ENCODE measurements at regions not wholly inside any gene's neighbourhood (a gene's known extent, or its start where the extent isn't known, plus 50 kb on each side); places are given as distances from the start of the nearest gene placed in this dataset.

DNA sequence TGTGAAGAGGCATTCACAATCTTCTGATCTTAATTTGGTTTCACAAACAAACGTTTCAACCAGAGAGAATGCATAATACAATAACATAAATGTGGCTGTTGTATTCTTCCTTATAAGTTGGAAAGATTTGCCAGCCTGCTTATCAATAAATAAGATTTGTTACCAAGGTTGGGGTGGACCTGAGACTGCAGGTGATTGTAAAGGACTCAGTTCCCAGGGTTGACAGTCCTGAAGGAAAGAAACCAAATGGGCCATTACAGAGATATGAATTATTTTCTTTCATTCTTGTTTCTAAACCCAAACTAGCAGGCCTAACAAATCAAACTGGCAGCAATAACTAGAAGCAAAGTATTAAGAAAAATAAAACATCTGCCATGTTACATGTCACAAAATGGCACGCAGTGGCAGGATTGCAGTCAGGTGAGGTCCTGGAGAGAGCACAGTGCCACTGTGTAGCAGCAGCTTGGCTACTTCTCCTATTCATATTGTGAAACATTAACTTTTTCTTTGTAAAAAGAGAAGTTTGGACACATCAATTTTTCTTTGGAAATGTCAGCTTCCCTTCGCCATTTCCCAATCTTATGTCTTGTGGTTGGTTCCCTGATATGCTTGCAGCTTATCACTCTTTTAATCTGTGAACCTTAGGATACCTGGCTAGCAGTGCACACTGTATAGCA, 133.8 kb upstream of the EMCN start:
- WGBS, 2 donors, result 58 to 77% methylated on average over 3 of the region's 3 CpGs

GRCh38 chr4:100649417-100649816, 131.6 kb upstream of the EMCN start:
- no peak overlapping the region for H3K4me3 ChIP-seq (ENCODE audit: low read depth in 1 of 2, low read length in 2 of 2)
- no peak overlapping the region for H3K27ac ChIP-seq (ENCODE audit: low read depth in 2 of 2, low read length in 1 of 2)
- no peaks in the 10 kb centered on the region for H3K9me3 ChIP-seq (ENCODE audit: control insufficient read depth in 2 of 2, insufficient read depth in 1 of 2, low read depth in 1 of 2, low read length in 1 of 2)
- H3K36me3 ChIP-seq (ENCODE audit: control insufficient read depth in 2 of 2, insufficient read depth in 2 of 2, low read length in 1 of 2), result no peaks in the 10 kb centered on the region
- H3K4me1 ChIP-seq (ENCODE audit: control insufficient read depth in 2 of 2, insufficient read depth in 2 of 2, low read length in 1 of 2), result no peaks in the 10 kb centered on the region
- WGBS, 2 donors, result 74 to 79% methylated on average over 1 of the region's 1 CpG
- H3K27me3 ChIP-seq (ENCODE audit: control insufficient read depth in 1 of 2, insufficient read depth in 2 of 2, low read length in 2 of 2), result no peaks in the 10 kb centered on the region

More for the DNA sequence above, 133.8 kb upstream of the EMCN start:
- H3K36me3 ChIP-seq (ENCODE audit: control insufficient read depth in 2 of 2, insufficient read depth in 2 of 2, low read length in 1 of 2), result no peaks in the 10 kb centered on the region
- H3K27me3 ChIP-seq (ENCODE audit: control insufficient read depth in 1 of 2, insufficient read depth in 2 of 2, low read length in 2 of 2), result no peaks in the 10 kb centered on the region
- H3K4me3 ChIP-seq (ENCODE audit: low read depth in 1 of 2, low read length in 2 of 2), result no peak overlapping the region
- no peak overlapping the region for H3K27ac ChIP-seq (ENCODE audit: low read depth in 2 of 2, low read length in 1 of 2)
- H3K4me1 ChIP-seq (ENCODE audit: control insufficient read depth in 2 of 2, insufficient read depth in 2 of 2, low read length in 1 of 2), result no peaks in the 10 kb centered on the region
- no peaks in the 10 kb centered on the region for H3K9me3 ChIP-seq (ENCODE audit: control insufficient read depth in 2 of 2, insufficient read depth in 1 of 2, low read depth in 1 of 2, low read length in 1 of 2)

GRCh38 chr4:100644150-100644549, 126.3 kb upstream of the EMCN start:
- Histone ChIP-seq H3K9me3 (ENCODE audit: control insufficient read depth in 2 of 2, insufficient read depth in 1 of 2, low read depth in 1 of 2, low read length in 1 of 2) (no peaks in the 10 kb centered on the region), H3K36me3 (ENCODE audit: control insufficient read depth in 2 of 2, insufficient read depth in 2 of 2, low read length in 1 of 2) (no peaks in the 10 kb centered on the region), H3K4me1 (ENCODE audit: control insufficient read depth in 2 of 2, insufficient read depth in 2 of 2, low read length in 1 of 2) (no peaks in the 10 kb centered on the region), H3K4me3 (ENCODE audit: low read depth in 1 of 2, low read length in 2 of 2) (no peak overlapping the region), H3K27me3 (ENCODE audit: control insufficient read depth in 1 of 2, insufficient read depth in 2 of 2, low read length in 2 of 2) (no peaks in the 10 kb centered on the region), H3K27ac (ENCODE audit: low read depth in 2 of 2, low read length in 1 of 2) (no peak overlapping the region)
- WGBS, 2 donors, result 77 to 83% methylated on average over 3 of the region's 3 CpGs

- no peak overlapping the region for H3K4me3 ChIP-seq (ENCODE audit: low read depth in 1 of 2, low read length in 2 of 2)
- H3K27ac ChIP-seq (ENCODE audit: low read depth in 2 of 2, low read length in 1 of 2), result no peak overlapping the region
- H3K27me3 ChIP-seq (ENCODE audit: control insufficient read depth in 1 of 2, insufficient read depth in 2 of 2, low read length in 2 of 2), result no peaks in the 10 kb centered on the region
- no peaks in the 10 kb centered on the region for H3K9me3 ChIP-seq (ENCODE audit: control insufficient read depth in 2 of 2, insufficient read depth in 1 of 2, low read depth in 1 of 2, low read length in 1 of 2)
- no peaks in the 10 kb centered on the region for H3K4me1 ChIP-seq (ENCODE audit: control insufficient read depth in 2 of 2, insufficient read depth in 2 of 2, low read length in 1 of 2)
- no peaks in the 10 kb centered on the region for H3K36me3 ChIP-seq (ENCODE audit: control insufficient read depth in 2 of 2, insufficient read depth in 2 of 2, low read length in 1 of 2)
Measured at GRCh38 chr4:100641336-100641735, 123.5 kb upstream of the EMCN start.

DNA sequence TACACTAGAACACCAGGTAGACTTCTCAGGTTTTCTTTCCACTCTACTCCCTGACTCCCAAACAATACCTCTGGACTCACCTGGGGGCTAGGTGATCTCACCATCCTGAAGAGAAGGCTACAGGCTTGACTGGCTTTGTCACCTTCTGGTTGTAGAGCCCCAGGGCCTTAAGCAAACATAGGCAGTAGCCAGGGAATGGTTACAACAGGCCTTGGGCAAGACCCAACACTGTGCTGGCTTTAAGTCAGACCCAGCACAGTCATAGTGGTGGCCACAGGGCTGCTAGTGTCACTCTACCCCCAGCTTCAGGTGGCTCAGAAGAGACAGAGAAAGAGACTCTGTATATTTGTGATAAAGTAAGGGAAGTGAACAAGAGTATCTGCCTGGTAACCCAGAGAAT, 118.1 kb upstream of the EMCN start:
- H3K36me3 ChIP-seq (ENCODE audit: control insufficient read depth in 2 of 2, insufficient read depth in 2 of 2, low read length in 1 of 2), result no peaks in the 10 kb centered on the region
- H3K4me1 ChIP-seq (ENCODE audit: control insufficient read depth in 2 of 2, insufficient read depth in 2 of 2, low read length in 1 of 2), result no peaks in the 10 kb centered on the region
- no peak overlapping the region for H3K4me3 ChIP-seq (ENCODE audit: low read depth in 1 of 2, low read length in 2 of 2)
- no peak overlapping the region for H3K27ac ChIP-seq (ENCODE audit: low read depth in 2 of 2, low read length in 1 of 2)
- H3K27me3 ChIP-seq (ENCODE audit: control insufficient read depth in 1 of 2, insufficient read depth in 2 of 2, low read length in 2 of 2), result peaks cover 0 to 4% of the 10 kb centered on the region in 2 donors
- H3K9me3 ChIP-seq (ENCODE audit: control insufficient read depth in 2 of 2, insufficient read depth in 1 of 2, low read depth in 1 of 2, low read length in 1 of 2), result no peaks in the 10 kb centered on the region

- H3K27me3 ChIP-seq (ENCODE audit: control insufficient read depth in 1 of 2, insufficient read depth in 2 of 2, low read length in 2 of 2), result peaks cover 0 to 4% of the 10 kb centered on the region in 2 donors
- no peaks in the 10 kb centered on the region for H3K36me3 ChIP-seq (ENCODE audit: control insufficient read depth in 2 of 2, insufficient read depth in 2 of 2, low read length in 1 of 2)
- no peaks in the 10 kb centered on the region for H3K9me3 ChIP-seq (ENCODE audit: control insufficient read depth in 2 of 2, insufficient read depth in 1 of 2, low read depth in 1 of 2, low read length in 1 of 2)
- WGBS, 2 donors, result 88 to 89% methylated on average over 2 of the region's 2 CpGs
- H3K4me1 ChIP-seq (ENCODE audit: control insufficient read depth in 2 of 2, insufficient read depth in 2 of 2, low read length in 1 of 2), result no peaks in the 10 kb centered on the region
- no peak overlapping the region for H3K27ac ChIP-seq (ENCODE audit: low read depth in 2 of 2, low read length in 1 of 2)
- H3K4me3 ChIP-seq (ENCODE audit: low read depth in 1 of 2, low read length in 2 of 2), result no peak overlapping the region
Measured at GRCh38 chr4:100633269-100633668, 115.4 kb upstream of the EMCN start.

- Histone ChIP-seq H3K27ac (ENCODE audit: low read depth in 2 of 2, low read length in 1 of 2) (no peak overlapping the region), H3K27me3 (ENCODE audit: control insufficient read depth in 1 of 2, insufficient read depth in 2 of 2, low read length in 2 of 2) (peaks cover 0 to 4% of the 10 kb centered on the region in 2 donors), H3K4me1 (ENCODE audit: control insufficient read depth in 2 of 2, insufficient read depth in 2 of 2, low read length in 1 of 2) (no peaks in the 10 kb centered on the region), H3K9me3 (ENCODE audit: control insufficient read depth in 2 of 2, insufficient read depth in 1 of 2, low read depth in 1 of 2, low read length in 1 of 2) (no peaks in the 10 kb centered on the region), H3K36me3 (ENCODE audit: control insufficient read depth in 2 of 2, insufficient read depth in 2 of 2, low read length in 1 of 2) (no peaks in the 10 kb centered on the region), H3K4me3 (ENCODE audit: low read depth in 1 of 2, low read length in 2 of 2) (no peak overlapping the region)
- WGBS, 2 donors, result 53 to 54% methylated on average over 2 of the region's 2 CpGs
Measured at GRCh38 chr4:100632163-100632562, 114.3 kb upstream of the EMCN start.

DNA sequence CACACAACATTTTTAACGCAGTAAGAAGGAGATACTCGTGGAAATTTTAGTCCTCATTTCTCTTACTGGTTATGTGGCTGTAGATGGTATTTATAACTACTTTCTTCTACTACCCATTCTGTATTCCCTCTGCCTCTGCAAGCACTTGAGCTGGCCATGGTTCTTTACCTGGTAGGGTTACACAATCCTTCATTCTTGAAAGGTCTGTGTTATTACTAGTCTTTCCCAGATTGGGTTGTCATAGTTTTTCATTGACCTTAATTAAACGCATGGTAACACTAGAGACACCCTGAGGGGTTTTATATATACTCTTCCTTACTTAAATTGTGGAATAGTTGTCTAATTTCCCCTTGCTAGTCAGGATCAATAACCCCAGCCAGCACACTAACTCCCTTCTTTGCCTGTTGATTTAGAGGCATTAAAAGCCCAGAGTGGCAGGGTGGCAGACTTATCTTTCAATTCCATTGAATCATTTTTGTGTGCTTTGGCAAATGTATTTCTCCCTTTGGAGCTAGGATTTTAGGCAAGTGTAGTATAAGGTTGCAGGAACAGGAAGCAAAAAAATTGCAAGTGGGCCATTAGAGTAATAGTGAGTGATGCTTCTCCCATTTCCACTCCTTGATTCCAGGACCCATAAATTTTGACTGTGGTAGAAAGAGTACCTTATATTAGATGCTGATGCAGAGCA, 113.6 kb upstream of the EMCN start:
- H3K4me1 ChIP-seq (ENCODE audit: control insufficient read depth in 2 of 2, insufficient read depth in 2 of 2, low read length in 1 of 2), result no peaks in the 10 kb centered on the region
- H3K9me3 ChIP-seq (ENCODE audit: control insufficient read depth in 2 of 2, insufficient read depth in 1 of 2, low read depth in 1 of 2, low read length in 1 of 2), result no peaks in the 10 kb centered on the region
- no peaks in the 10 kb centered on the region for H3K36me3 ChIP-seq (ENCODE audit: control insufficient read depth in 2 of 2, insufficient read depth in 2 of 2, low read length in 1 of 2)
- no peak overlapping the region for H3K27ac ChIP-seq (ENCODE audit: low read depth in 2 of 2, low read length in 1 of 2)
- H3K4me3 ChIP-seq (ENCODE audit: low read depth in 1 of 2, low read length in 2 of 2), result no peak overlapping the region
- H3K27me3 ChIP-seq (ENCODE audit: control insufficient read depth in 1 of 2, insufficient read depth in 2 of 2, low read length in 2 of 2), result peaks cover 0 to 4% of the 10 kb centered on the region in 2 donors
- 82 to 84% methylated on average over 3 of the region's 3 CpGs for WGBS, 2 donors

GRCh38 chr4:100630341-100630740, 112.5 kb upstream of the EMCN start:
- no peaks in the 10 kb centered on the region for H3K36me3 ChIP-seq (ENCODE audit: control insufficient read depth in 2 of 2, insufficient read depth in 2 of 2, low read length in 1 of 2)
- no peak overlapping the region for H3K4me3 ChIP-seq (ENCODE audit: low read depth in 1 of 2, low read length in 2 of 2)
- no peak overlapping the region for H3K27ac ChIP-seq (ENCODE audit: low read depth in 2 of 2, low read length in 1 of 2)
- no peaks in the 10 kb centered on the region for H3K9me3 ChIP-seq (ENCODE audit: control insufficient read depth in 2 of 2, insufficient read depth in 1 of 2, low read depth in 1 of 2, low read length in 1 of 2)
- H3K27me3 ChIP-seq (ENCODE audit: control insufficient read depth in 1 of 2, insufficient read depth in 2 of 2, low read length in 2 of 2), result peaks cover 0 to 4% of the 10 kb centered on the region in 2 donors
- no peaks in the 10 kb centered on the region for H3K4me1 ChIP-seq (ENCODE audit: control insufficient read depth in 2 of 2, insufficient read depth in 2 of 2, low read length in 1 of 2)

GRCh38 chr4:100609810-100610209, 92.0 kb upstream of the EMCN start:
- no peaks in the 10 kb centered on the region for H3K9me3 ChIP-seq (ENCODE audit: control insufficient read depth in 2 of 2, insufficient read depth in 1 of 2, low read depth in 1 of 2, low read length in 1 of 2)
- no peak overlapping the region for H3K27ac ChIP-seq (ENCODE audit: low read depth in 2 of 2, low read length in 1 of 2)
- no peaks in the 10 kb centered on the region for H3K4me1 ChIP-seq (ENCODE audit: control insufficient read depth in 2 of 2, insufficient read depth in 2 of 2, low read length in 1 of 2)
- no peaks in the 10 kb centered on the region for H3K36me3 ChIP-seq (ENCODE audit: control insufficient read depth in 2 of 2, insufficient read depth in 2 of 2, low read length in 1 of 2)
- no peaks in the 10 kb centered on the region for H3K27me3 ChIP-seq (ENCODE audit: control insufficient read depth in 1 of 2, insufficient read depth in 2 of 2, low read length in 2 of 2)
- 79 to 81% methylated on average over 1 of the region's 1 CpG for WGBS, 2 donors
- H3K4me3 ChIP-seq (ENCODE audit: low read depth in 1 of 2, low read length in 2 of 2), result no peak overlapping the region

Data from esophagus (tissue), 2 donors.